A673 (cell line): ENCODE measurements at regions not wholly inside any gene's neighbourhood (a gene's known extent, or its start where the extent isn't known, plus 50 kb on each side); places are given as distances from the start of the nearest gene placed in this dataset.

Source experiments
- EZH2 ChIP-seq: fragments of 200-600 bp; sonication (generic); IDR thresholded peaks from 2 replicates; pipeline ENCODE4 v1.6.1; 2017; ENCODE audit warnings: borderline replicate concordance, low read depth, mild to moderate bottlenecking, mixed read lengths, antibody characterized with exemption, low read length; ENCODE audit not compliant: poor library complexity, severe bottlenecking
- TF ChIP-seq, protein P1 (sequence below): fragments of 300-800, 200-600 bp; sonication (generic); conservative IDR thresholded peaks from 2 replicates; pipeline ENCODE4 v1.5.1; 2017; ENCODE audit warnings: low read depth, mild to moderate bottlenecking, antibody characterized with exemption, low read length, moderate library complexity, mixed read lengths

DNA sequence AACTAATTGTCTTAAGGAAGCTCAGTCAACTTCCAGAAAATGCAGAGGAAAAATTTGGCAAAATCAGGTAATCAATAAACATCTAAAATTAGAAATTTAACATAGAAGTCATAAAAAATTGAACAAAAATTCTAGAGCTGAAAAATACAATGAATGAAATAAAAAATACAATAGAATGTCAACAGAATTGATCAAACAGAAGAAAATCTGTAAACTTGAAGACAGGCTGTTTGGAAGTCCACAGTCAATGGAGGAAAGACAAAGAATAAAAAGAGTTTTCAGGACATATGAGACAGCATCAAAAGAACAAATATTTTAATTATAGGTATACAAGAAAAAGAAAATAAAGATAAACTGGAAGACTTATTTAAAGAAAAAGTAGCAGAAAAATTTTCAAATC, 469.0 kb downstream of the RWDD3 start:
- TF ChIP-seq, protein P1, sequence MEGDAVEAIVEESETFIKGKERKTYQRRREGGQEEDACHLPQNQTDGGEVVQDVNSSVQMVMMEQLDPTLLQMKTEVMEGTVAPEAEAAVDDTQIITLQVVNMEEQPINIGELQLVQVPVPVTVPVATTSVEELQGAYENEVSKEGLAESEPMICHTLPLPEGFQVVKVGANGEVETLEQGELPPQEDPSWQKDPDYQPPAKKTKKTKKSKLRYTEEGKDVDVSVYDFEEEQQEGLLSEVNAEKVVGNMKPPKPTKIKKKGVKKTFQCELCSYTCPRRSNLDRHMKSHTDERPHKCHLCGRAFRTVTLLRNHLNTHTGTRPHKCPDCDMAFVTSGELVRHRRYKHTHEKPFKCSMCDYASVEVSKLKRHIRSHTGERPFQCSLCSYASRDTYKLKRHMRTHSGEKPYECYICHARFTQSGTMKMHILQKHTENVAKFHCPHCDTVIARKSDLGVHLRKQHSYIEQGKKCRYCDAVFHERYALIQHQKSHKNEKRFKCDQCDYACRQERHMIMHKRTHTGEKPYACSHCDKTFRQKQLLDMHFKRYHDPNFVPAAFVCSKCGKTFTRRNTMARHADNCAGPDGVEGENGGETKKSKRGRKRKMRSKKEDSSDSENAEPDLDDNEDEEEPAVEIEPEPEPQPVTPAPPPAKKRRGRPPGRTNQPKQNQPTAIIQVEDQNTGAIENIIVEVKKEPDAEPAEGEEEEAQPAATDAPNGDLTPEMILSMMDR = no peak
- TF ChIP-seq EZH2 = no peak
